ENCODE measurements at regions not wholly inside any gene's neighbourhood (a gene's known extent, or its start where the extent isn't known, plus 50 kb on each side); places are given as distances from the start of the nearest gene placed in this dataset.

DNA sequence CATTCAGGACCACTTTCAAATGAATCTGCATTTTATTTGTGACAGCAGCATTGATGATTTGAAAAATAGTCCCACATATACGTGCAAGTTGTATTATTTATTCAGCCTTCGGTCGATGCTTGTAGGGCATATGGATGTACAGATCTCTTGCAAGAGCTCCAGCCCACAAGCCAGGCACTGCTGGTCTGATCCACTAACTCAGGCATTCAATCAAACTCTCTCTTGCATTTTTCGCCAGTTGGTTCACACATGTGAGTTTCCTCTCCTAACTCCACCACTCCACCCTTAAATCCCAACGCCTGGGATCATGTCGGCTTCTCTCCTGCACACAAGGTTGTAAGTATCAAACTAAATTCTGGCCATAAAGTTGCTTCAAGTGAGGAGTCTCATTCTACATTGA is 318.7 kb downstream of the CYP26B1 start:
- TF ChIP-seq, protein P1, sequence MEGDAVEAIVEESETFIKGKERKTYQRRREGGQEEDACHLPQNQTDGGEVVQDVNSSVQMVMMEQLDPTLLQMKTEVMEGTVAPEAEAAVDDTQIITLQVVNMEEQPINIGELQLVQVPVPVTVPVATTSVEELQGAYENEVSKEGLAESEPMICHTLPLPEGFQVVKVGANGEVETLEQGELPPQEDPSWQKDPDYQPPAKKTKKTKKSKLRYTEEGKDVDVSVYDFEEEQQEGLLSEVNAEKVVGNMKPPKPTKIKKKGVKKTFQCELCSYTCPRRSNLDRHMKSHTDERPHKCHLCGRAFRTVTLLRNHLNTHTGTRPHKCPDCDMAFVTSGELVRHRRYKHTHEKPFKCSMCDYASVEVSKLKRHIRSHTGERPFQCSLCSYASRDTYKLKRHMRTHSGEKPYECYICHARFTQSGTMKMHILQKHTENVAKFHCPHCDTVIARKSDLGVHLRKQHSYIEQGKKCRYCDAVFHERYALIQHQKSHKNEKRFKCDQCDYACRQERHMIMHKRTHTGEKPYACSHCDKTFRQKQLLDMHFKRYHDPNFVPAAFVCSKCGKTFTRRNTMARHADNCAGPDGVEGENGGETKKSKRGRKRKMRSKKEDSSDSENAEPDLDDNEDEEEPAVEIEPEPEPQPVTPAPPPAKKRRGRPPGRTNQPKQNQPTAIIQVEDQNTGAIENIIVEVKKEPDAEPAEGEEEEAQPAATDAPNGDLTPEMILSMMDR (conservative IDR thresholded peaks at IDR 0.05; ENCODE audit: low read depth, low read length): no peak
- TF ChIP-seq EZH2 (IDR thresholded peaks at IDR 0.05; ENCODE audit: borderline replicate concordance, low read depth, low read length, poor library complexity, severe bottlenecking): no peak

Data from A673 (cell line).